DND-41 (cell line): ENCODE measurements at regions not wholly inside any gene's neighbourhood (a gene's known extent, or its start where the extent isn't known, plus 50 kb on each side); places are given as distances from the start of the nearest gene placed in this dataset.

Experiments
- CTCF ChIP-seq: IDR thresholded peaks from 2 replicates; pipeline ENCODE4 v1.5.1; 2012; ENCODE audit warnings: borderline replicate concordance, low read length, moderate library complexity, mild to moderate bottlenecking; ENCODE audit not compliant: poor library complexity, severe bottlenecking; ENCODE audit errors: extremely low read depth
- EZH2 ChIP-seq: IDR thresholded peaks from 3 replicates; pipeline ENCODE4 v1.6.1; 2012; ENCODE audit warnings: borderline replicate concordance, low read depth, mild to moderate bottlenecking, moderate library complexity, low read length, inconsistent platforms; ENCODE audit not compliant: severe bottlenecking

- TF ChIP-seq CTCF (no peak), EZH2 (no peak)
Measured at GRCh38 chr9:2465921-2466460, 155.6 kb upstream of the VLDLR start.
